Cardiac septum (tissue), 1 donor: ENCODE measurements at regions not wholly inside any gene's neighbourhood (a gene's known extent, or its start where the extent isn't known, plus 50 kb on each side); places are given as distances from the start of the nearest gene placed in this dataset.

Source experiments
- DNase-seq: peaks from one replicate; pipeline ENCODE4 v3.0.0-alpha.2; 2020; ENCODE audit warnings: low spot score
- intact Hi-C: fragments of 100-400 bp; cut with DNase I; formaldehyde crosslinking; loops from one replicate; pipeline ENCODE4 v1.14.0; 2022
- donor health status: DM: no; HTN: no; CAD: no.

- intact Hi-C loops: no loop called here
- no peak for DNase-seq
Measured at GRCh38 chr21:43349644-43350043, 77.3 kb downstream of the SIK1 start.

GRCh38 chr21:43348801-43349261 is 78.1 kb downstream of the SIK1 start:
- intact Hi-C loops: no loop called here
- no peak for DNase-seq

GRCh38 chr21:43348170-43348766 is 78.7 kb downstream of the SIK1 start:
- no peak for DNase-seq
- intact Hi-C loops: no loop called here

- intact Hi-C loops: no loop called here
- DNase-seq: no peak
Measured at GRCh38 chr21:43347461-43348169, 79.3 kb downstream of the SIK1 start.

GRCh38 chr21:43346551-43346950 is 80.4 kb downstream of the SIK1 start:
- intact Hi-C loops: no loop called here
- no peak for DNase-seq

- DNase-seq: no peak
- intact Hi-C loops: no loop called here
Measured at GRCh38 chr21:43345746-43346409, 81.1 kb downstream of the SIK1 start.

GRCh38 chr21:43345046-43345745 is 81.7 kb downstream of the SIK1 start:
- intact Hi-C loops: no loop called here
- no peak for DNase-seq

- no peak for DNase-seq
- intact Hi-C loops: no loop called here
Measured at GRCh38 chr21:43343992-43344886, 82.7 kb downstream of the SIK1 start.

- DNase-seq: no peak
- intact Hi-C loops: no loop called here
Measured at GRCh38 chr21:43343095-43343991, 83.6 kb downstream of the SIK1 start.

GRCh38 chr21:43342301-43342881 is 84.5 kb downstream of the SIK1 start:
- no peak for DNase-seq
- intact Hi-C loops: no loop called here

- DNase-seq: no peak
- intact Hi-C loops: no loop called here
Measured at GRCh38 chr21:43341378-43342161, 85.4 kb downstream of the SIK1 start.

- DNase-seq: no peak
- intact Hi-C loops: no loop called here
Measured at GRCh38 chr21:43340491-43341377, 86.2 kb downstream of the SIK1 start.

GRCh38 chr21:43339668-43340067 is 87.3 kb downstream of the SIK1 start:
- no peak for DNase-seq
- intact Hi-C loops: no loop called here

- DNase-seq: no peak
- intact Hi-C loops: no loop called here
Measured at GRCh38 chr21:43338951-43339350, 88.0 kb downstream of the SIK1 start.

- DNase-seq: no peak
- intact Hi-C loops: no loop called here
Measured at GRCh38 chr21:43337901-43338655, 88.9 kb downstream of the SIK1 start.

- intact Hi-C loops: no loop called here
- no peak for DNase-seq
Measured at GRCh38 chr21:43335119-43335518, 91.8 kb downstream of the SIK1 start.
